Gastrocnemius medialis (tissue), 4 donors: ENCODE measurements at regions not wholly inside any gene's neighbourhood (a gene's known extent, or its start where the extent isn't known, plus 50 kb on each side); places are given as distances from the start of the nearest gene placed in this dataset.

ENCODE experiments used
- POLR2A ChIP-seq, 2 donors: fragments of 450-650 bp; IDR thresholded peaks; one replicate each; pipeline ENCODE4 v1.6.1; 2017; ENCODE audit warnings: antibody characterized with exemption in 2 of 2, mild to moderate bottlenecking in 2 of 2, moderate library complexity in 2 of 2
- TF ChIP-seq, protein P1 (sequence below), 5 experiments: fragments of 450-650 bp in 3 of 5; fragments of 200-600 bp in 2 of 5; sonication (generic) in 2 of 5; IDR thresholded peaks in 4 of 5; conservative IDR thresholded peaks in 1 of 5; 1 replicate in 4 of 5; 2 replicates in 1 of 5; pipeline ENCODE4 v1.5.1; 2016 to 2019; ENCODE audit warnings: antibody characterized with exemption in 5 of 5, mild to moderate bottlenecking in 3 of 5, moderate library complexity in 3 of 5

DNA sequence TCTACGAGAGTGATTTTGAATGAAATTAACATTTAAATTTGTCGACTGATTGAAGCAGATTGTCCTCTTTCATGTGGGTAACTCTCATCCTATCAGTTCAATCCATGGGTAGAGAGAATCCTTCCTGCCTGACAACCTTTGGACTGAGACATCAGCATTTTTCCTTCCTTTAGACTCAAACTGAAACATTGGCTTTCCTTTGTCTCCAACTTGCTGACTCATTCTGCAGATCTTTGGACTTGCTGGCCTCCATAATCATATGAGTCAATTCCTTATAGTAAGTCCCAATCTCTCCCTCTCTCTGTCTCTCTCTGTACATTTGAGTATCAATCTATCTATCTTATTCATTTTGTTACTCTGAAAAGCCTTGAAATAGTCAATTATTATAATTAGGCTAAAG lies 416.7 kb downstream of the LRRIQ3 start:
- no peak for TF ChIP-seq POLR2A (IDR thresholded peaks at IDR 0.05)
- TF ChIP-seq, protein P1, sequence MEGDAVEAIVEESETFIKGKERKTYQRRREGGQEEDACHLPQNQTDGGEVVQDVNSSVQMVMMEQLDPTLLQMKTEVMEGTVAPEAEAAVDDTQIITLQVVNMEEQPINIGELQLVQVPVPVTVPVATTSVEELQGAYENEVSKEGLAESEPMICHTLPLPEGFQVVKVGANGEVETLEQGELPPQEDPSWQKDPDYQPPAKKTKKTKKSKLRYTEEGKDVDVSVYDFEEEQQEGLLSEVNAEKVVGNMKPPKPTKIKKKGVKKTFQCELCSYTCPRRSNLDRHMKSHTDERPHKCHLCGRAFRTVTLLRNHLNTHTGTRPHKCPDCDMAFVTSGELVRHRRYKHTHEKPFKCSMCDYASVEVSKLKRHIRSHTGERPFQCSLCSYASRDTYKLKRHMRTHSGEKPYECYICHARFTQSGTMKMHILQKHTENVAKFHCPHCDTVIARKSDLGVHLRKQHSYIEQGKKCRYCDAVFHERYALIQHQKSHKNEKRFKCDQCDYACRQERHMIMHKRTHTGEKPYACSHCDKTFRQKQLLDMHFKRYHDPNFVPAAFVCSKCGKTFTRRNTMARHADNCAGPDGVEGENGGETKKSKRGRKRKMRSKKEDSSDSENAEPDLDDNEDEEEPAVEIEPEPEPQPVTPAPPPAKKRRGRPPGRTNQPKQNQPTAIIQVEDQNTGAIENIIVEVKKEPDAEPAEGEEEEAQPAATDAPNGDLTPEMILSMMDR (IDR thresholded peaks at IDR 0.05 in 4 of 5, conservative IDR thresholded peaks at IDR 0.05 in 1 of 5): no peak
